DMS53 (cell line): ENCODE measurements at regions not wholly inside any gene's neighbourhood (a gene's known extent, or its start where the extent isn't known, plus 50 kb on each side); places are given as distances from the start of the nearest gene placed in this dataset.
A peak's percentile ranks its signal among the peaks of the same experiment; 100 is the strongest.
"Not testable (repeated sequence)": the region's sequence is repeated elsewhere in the genome, so short reads cannot be mapped to it uniquely, and the experiment has no call there.

Experiments
- DNase-seq: peaks from one replicate; lab custom pipeline; 2025; lab: John Stamatoyannopoulos, UW

- DNase-seq: no peak
Measured at GRCh38 chr4:123638834-123639233, 242.2 kb downstream of the SPRY1 start.

GRCh38 chr4:123640271-123640670 is 243.7 kb downstream of the SPRY1 start:
- DNase-seq: no peak

- DNase-seq: no peak
Measured at GRCh38 chr4:123640824-123641223, 244.2 kb downstream of the SPRY1 start.

- peak; percentile 22 for DNase-seq
Measured at GRCh38 chr4:123643691-123644090, 247.1 kb downstream of the SPRY1 start.

GRCh38 chr4:123649250-123649644 is 252.7 kb downstream of the SPRY1 start:
- peak; percentile 54 for DNase-seq

- peak; percentile 96 for DNase-seq
Measured at GRCh38 chr4:123649645-123650391, 253.2 kb downstream of the SPRY1 start.

- DNase-seq: peak; percentile 23
Measured at GRCh38 chr4:123651066-123651465, 254.5 kb downstream of the SPRY1 start.

GRCh38 chr4:123651536-123652180 is 255.1 kb downstream of the SPRY1 start:
- peak; percentile 19 for DNase-seq

GRCh38 chr4:123652476-123652875 is 255.9 kb downstream of the SPRY1 start:
- no peak for DNase-seq

GRCh38 chr4:123653236-123653635 is 256.6 kb downstream of the SPRY1 start:
- no peak for DNase-seq

GRCh38 chr4:123656746-123657294 is 260.2 kb downstream of the SPRY1 start:
- DNase-seq: not testable (repeated sequence)

- DNase-seq: not testable (repeated sequence)
Measured at GRCh38 chr4:123657606-123658005, 261.0 kb downstream of the SPRY1 start.

GRCh38 chr4:123659262-123659661 is 262.7 kb downstream of the SPRY1 start:
- DNase-seq: no peak

- peak; percentile 34 for DNase-seq
Measured at GRCh38 chr4:123659730-123660129, 263.1 kb downstream of the SPRY1 start.

- DNase-seq: peak; percentile 49
Measured at GRCh38 chr4:123661080-123661737, 264.6 kb downstream of the SPRY1 start.

GRCh38 chr4:123662827-123663226 is 266.2 kb downstream of the SPRY1 start:
- DNase-seq: no peak

- no peak for DNase-seq
Measured at GRCh38 chr4:123666486-123666885, 269.9 kb downstream of the SPRY1 start.

GRCh38 chr4:123667496-123667895 is 270.9 kb downstream of the SPRY1 start:
- no peak for DNase-seq

GRCh38 chr4:123667991-123668390 is 271.4 kb downstream of the SPRY1 start:
- no peak for DNase-seq

- no peak for DNase-seq
Measured at GRCh38 chr4:123671636-123672404, 275.2 kb downstream of the SPRY1 start.

GRCh38 chr4:123672987-123673386 is 276.4 kb downstream of the SPRY1 start:
- DNase-seq: no peak

- DNase-seq: no peak
Measured at GRCh38 chr4:123673971-123674370, 277.4 kb downstream of the SPRY1 start.
